HepG2 (cell line): ENCODE measurements at regions not wholly inside any gene's neighbourhood (a gene's known extent, or its start where the extent isn't known, plus 50 kb on each side); places are given as distances from the start of the nearest gene placed in this dataset.

Experiments
- ATAC-seq: fragments of 200-7000 bp; cut with Tn5 transposase; 3 replicates; pipeline ENCODE4 v1.9.1; 2020; ENCODE audit warnings: mild to moderate bottlenecking, moderate library complexity
- BruUV-seq: library from RNA; stranded (reverse); fragments of 400-500 nt; replicated peaks from 2 replicates; lab custom pipeline; 2021; lab: Mats Ljungman, UMichigan
- CTCF ChIA-PET: fragments of 300-600 bp; formaldehyde crosslinking; extraction: SDS; loops from one replicate; lab custom pipeline; 2021; ENCODE audit warnings: low total read pairs, inconsistent platforms, low intra/inter-chr PET ratio; lab: Yijun Ruan, JAX
- POLR2A ChIA-PET: fragments of 350-600 bp; sonication (Branson Sonifier 250); formaldehyde crosslinking; loops from one replicate; lab custom pipeline; 2020; ENCODE audit warnings: antibody characterized with exemption, inconsistent platforms; lab: Yijun Ruan, JAX
- DNase-seq: peaks from one replicate; pipeline ENCODE4 v3.0.0-alpha.2; 2015; ENCODE audit warnings: low spot score
- FAIRE-seq: peaks from 3 replicates; lab custom pipeline; 2011; peaks lifted over from hg19 to GRCh38; lab: Jason Lieb, UNC
- H2AFZ ChIP-seq: one replicate; pipeline ENCODE4 v1.6.1; 2011; ENCODE audit warnings: low read length, inconsistent platforms
- H3K27ac ChIP-seq: fragments of 300-600 bp; 3 replicates; pipeline ENCODE4 v1.8.0; 2011; ENCODE audit warnings: mixed run types, mild to moderate bottlenecking, mixed read lengths, low read length, inconsistent platforms; ENCODE audit not compliant: insufficient read depth; ENCODE audit errors: extremely low read length
- H3K27me3 ChIP-seq, 2 experiments: fragments of 200-600 bp in 1 of 2; 2 replicates in 1 of 2; 3 replicates in 1 of 2; pipeline versions ENCODE4 v1.6.0 to v1.8.0; 2011; ENCODE audit warnings: low read length in 2 of 2, mild to moderate bottlenecking in 2 of 2, moderate library complexity in 2 of 2, inconsistent platforms in 1 of 2; ENCODE audit not compliant: insufficient read depth in 2 of 2, control insufficient read depth in 1 of 2
- H3K36me3 ChIP-seq, 2 experiments: fragments of 200-600 bp in 1 of 2; replicated peaks in 1 of 2; 2 replicates in 1 of 2; 3 replicates in 1 of 2; pipeline versions ENCODE4 v1.5.1 to v1.8.0; 2011; ENCODE audit warnings: low read length in 2 of 2, inconsistent platforms in 1 of 2; ENCODE audit not compliant: insufficient read depth in 2 of 2, control insufficient read depth in 1 of 2
- H3K4me1 ChIP-seq: 2 replicates; pipeline ENCODE4 v1.5.1; 2012; ENCODE audit warnings: low read length, inconsistent platforms; ENCODE audit not compliant: insufficient read depth
- H3K4me2 ChIP-seq: 2 replicates; pipeline ENCODE4 v1.6.0; 2011; ENCODE audit warnings: low read depth, low read length, inconsistent platforms
- H3K4me3 ChIP-seq, 3 experiments: fragments of 200-600 bp in 1 of 3; sonication (generic), shearing (Covaris generic) in 1 of 3; replicated peaks in 1 of 3; 2 replicates each; pipeline ENCODE4 v1.5.1; 2011 to 2016; ENCODE audit warnings: low read length in 3 of 3, inconsistent platforms in 2 of 3, low read depth in 2 of 3, mild to moderate bottlenecking in 2 of 3, control low read depth in 1 of 3, mixed read lengths in 1 of 3; ENCODE audit not compliant: insufficient read depth in 1 of 3
- H3K79me2 ChIP-seq: one replicate; pipeline ENCODE4 v1.6.1; 2011; ENCODE audit warnings: low read length, inconsistent platforms; ENCODE audit not compliant: insufficient read depth
- H3K9ac ChIP-seq: 2 replicates; pipeline ENCODE4 v1.6.0; 2011; ENCODE audit warnings: mild to moderate bottlenecking, low read depth, low read length, inconsistent platforms; ENCODE audit not compliant: insufficient read depth
- H3K9me3 ChIP-seq: 2 replicates; pipeline ENCODE4 v1.5.1; 2012; ENCODE audit warnings: mild to moderate bottlenecking, low read length
- H4K20me1 ChIP-seq: 2 replicates; pipeline ENCODE4 v1.6.0; 2011; ENCODE audit warnings: inconsistent platforms, mild to moderate bottlenecking, low read length, moderate library complexity; ENCODE audit not compliant: insufficient read depth
- FOXA1 ChIP-seq, 2 experiments: fragments of 450-650 bp in 1 of 2; sonication (generic) in 1 of 2; formaldehyde crosslinking in 1 of 2; IDR thresholded peaks; 2 replicates each; pipeline versions ENCODE4 v1.4.0 to v1.6.1; 2016 to 2020; ENCODE audit warnings: missing genetic modification reagents in 1 of 2
- STAG1 ChIP-seq: sonication (generic); formaldehyde crosslinking; IDR thresholded peaks from 2 replicates; pipeline ENCODE4 v1.4.0; 2020; ENCODE audit warnings: missing genetic modification reagents
- ZMYM2 ChIP-seq: sonication (generic); formaldehyde crosslinking; IDR thresholded peaks from 2 replicates; pipeline ENCODE4 v1.8.0; 2022; ENCODE audit warnings: mild to moderate bottlenecking, missing genetic modification reagents
- ZNF644 ChIP-seq: IDR thresholded peaks from 2 replicates; pipeline ENCODE4 v1.6.1; 2016; ENCODE audit warnings: low read depth
- ZNF746 ChIP-seq: sonication (generic); formaldehyde crosslinking; IDR thresholded peaks from 2 replicates; pipeline ENCODE4 v1.8.0; 2022; ENCODE audit warnings: mild to moderate bottlenecking, missing genetic modification reagents
- ZSCAN22 ChIP-seq: sonication (generic); formaldehyde crosslinking; IDR thresholded peaks from 2 replicates; pipeline ENCODE4 v1.4.0; 2020; ENCODE audit warnings: mild to moderate bottlenecking, missing genetic modification reagents
- WGBS: methylation state at CpG from one replicate; pipeline ENCODE4 v1.1.6; 2017; ENCODE audit warnings: low lambda C conversion rate; 5-methylcytosine and 5-hydroxymethylcytosine counted together
- in situ Hi-C: cut with HindIII; loops from 2 replicates; pipeline ENCODE4 v1.10.0; 2017; ENCODE audit warnings: low pct_unique_long_range_greater_than_20kb; ENCODE audit not compliant: extremely low pct_ligation_motif_present
- intact Hi-C: fragments of 100-400 bp; cut with micrococcal nuclease; formaldehyde crosslinking; loops from one replicate; pipeline ENCODE4 v1.10.0; 2022; ENCODE audit not compliant: unreplicated experiment
- TF ChIP-seq, protein P1 (sequence below): sonication (generic); formaldehyde crosslinking; IDR thresholded peaks from 2 replicates; pipeline ENCODE4 v1.5.0; 2020; ENCODE audit warnings: mild to moderate bottlenecking, missing genetic modification reagents, moderate library complexity

DNA sequence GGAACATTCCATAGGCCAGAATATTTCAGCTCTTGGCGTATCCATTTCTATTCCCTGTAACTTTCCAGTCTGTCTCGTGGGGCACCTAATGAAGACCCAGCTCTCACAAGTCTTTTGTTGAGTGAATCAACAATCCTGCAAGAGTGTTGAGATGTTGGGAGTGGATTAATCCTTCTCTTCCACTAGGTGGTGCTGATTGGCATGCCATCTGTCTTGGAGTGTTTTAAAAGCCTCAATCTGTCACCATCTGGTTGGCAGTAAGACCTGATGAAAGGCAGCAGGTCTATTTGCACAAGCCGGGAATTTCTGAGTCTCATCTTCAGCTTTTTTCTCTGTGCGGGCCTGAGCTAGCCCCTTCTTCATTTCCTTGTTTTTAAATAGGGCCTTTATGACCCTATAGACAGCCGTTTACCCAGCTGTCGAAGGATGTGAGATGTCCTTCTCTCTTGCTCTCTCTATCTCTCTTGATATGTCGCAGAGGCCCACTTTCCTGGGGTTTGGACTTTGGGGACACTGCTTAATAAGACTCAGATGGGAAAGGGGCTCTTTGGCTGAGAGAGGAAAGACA, 180.5 kb downstream of the ZNF365 start:
- DNase-seq (peak; percentile 16), ATAC-seq (peak; percentile 72), FAIRE-seq (peak; percentile 59)
- no peaks in the 10 kb centered on the region for H3K27me3 ChIP-seq
- no peak overlapping the region for H3K9ac ChIP-seq
- ChIA-PET CTCF (interaction anchor here (1.1 kb wide), 1 partner anchor 529 kb away, joined by 3 read pairs; no protein-coding TSS in a partner anchor), POLR2A (no interaction called here)
- H3K79me2 ChIP-seq = no peaks in the 10 kb centered on the region
- H3K27ac ChIP-seq = no peak overlapping the region
- TF ChIP-seq FOXA1 (IDR thresholded peaks at IDR 0.05) = no peak
- no peak for TF ChIP-seq FOXA1 (CRISPR knock-in tag; IDR thresholded peaks at IDR 0.05)
- TF ChIP-seq ZSCAN22 (CRISPR knock-in tag) = peak; percentile 95
- peak; percentile 43 for TF ChIP-seq STAG1 (CRISPR knock-in tag)
- TF ChIP-seq ZNF746 (CRISPR knock-in tag) = no peak
- TF ChIP-seq ZMYM2 = no peak
- TF ChIP-seq, protein P1, sequence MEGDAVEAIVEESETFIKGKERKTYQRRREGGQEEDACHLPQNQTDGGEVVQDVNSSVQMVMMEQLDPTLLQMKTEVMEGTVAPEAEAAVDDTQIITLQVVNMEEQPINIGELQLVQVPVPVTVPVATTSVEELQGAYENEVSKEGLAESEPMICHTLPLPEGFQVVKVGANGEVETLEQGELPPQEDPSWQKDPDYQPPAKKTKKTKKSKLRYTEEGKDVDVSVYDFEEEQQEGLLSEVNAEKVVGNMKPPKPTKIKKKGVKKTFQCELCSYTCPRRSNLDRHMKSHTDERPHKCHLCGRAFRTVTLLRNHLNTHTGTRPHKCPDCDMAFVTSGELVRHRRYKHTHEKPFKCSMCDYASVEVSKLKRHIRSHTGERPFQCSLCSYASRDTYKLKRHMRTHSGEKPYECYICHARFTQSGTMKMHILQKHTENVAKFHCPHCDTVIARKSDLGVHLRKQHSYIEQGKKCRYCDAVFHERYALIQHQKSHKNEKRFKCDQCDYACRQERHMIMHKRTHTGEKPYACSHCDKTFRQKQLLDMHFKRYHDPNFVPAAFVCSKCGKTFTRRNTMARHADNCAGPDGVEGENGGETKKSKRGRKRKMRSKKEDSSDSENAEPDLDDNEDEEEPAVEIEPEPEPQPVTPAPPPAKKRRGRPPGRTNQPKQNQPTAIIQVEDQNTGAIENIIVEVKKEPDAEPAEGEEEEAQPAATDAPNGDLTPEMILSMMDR (CRISPR knock-in tag) = peak; percentile 50
- 0 out of 2 replicates have a peak, but pooled peaks have one; percentile 20 for TF ChIP-seq ZNF644
- no peak overlapping the region for H2AFZ ChIP-seq
- no peaks in the 10 kb centered on the region for H3K4me1 ChIP-seq
- no peaks in the 10 kb centered on the region for H4K20me1 ChIP-seq
- intact Hi-C loops = no loop called here
- H3K36me3 ChIP-seq = no peaks in the 10 kb centered on the region
- no peak overlapping the region for H3K4me3 ChIP-seq
- no TSS peak for BruUV-seq
- no peaks in the 10 kb centered on the region for H3K9me3 ChIP-seq
- WGBS = 35% methylated on average over 7 of the region's 7 CpGs
- in situ Hi-C loops = no loop called here
- H3K4me2 ChIP-seq = no peak overlapping the region
